CD4-positive, alpha-beta T cell (primary cell): ENCODE measurements at regions not wholly inside any gene's neighbourhood (a gene's known extent, or its start where the extent isn't known, plus 50 kb on each side); places are given as distances from the start of the nearest gene placed in this dataset.

Source experiments
- ATAC-seq: fragments of 200-7000 bp; cut with Tn5 transposase; one replicate; pipeline ENCODE4 v1.10.0; 2022; ENCODE audit warnings: mild to moderate bottlenecking; ENCODE audit not compliant: poor library complexity
- CTCF ChIA-PET: fragments of 350-600 bp; sonication (Branson Sonifier 250); formaldehyde crosslinking; loops from one replicate; lab custom pipeline; 2021; ENCODE audit warnings: antibody characterized with exemption, inconsistent platforms; lab: Charles Lee
- POLR2A ChIA-PET: fragments of 350-600 bp; sonication (Branson Sonifier 250); formaldehyde crosslinking; loops from one replicate; lab custom pipeline; 2021; ENCODE audit warnings: antibody characterized with exemption, inconsistent platforms; lab: Charles Lee
- DNase-seq, 14 experiments: peaks; one replicate each; pipeline ENCODE4 v3.0.0-alpha.2; 2013 to 2020; ENCODE audit warnings: mixed read lengths in 2 of 14
- H3K27ac ChIP-seq, 2 donors: one replicate each; pipeline versions ENCODE4 v1.5.1 to v1.7.0; 2013; ENCODE audit warnings: low read length in 2 of 2, low read depth in 1 of 2, mild to moderate bottlenecking in 1 of 2
- H3K27me3 ChIP-seq, 2 experiments: 1 replicate in 1 of 2; 2 replicates in 1 of 2; pipeline versions ENCODE4 v1.6.1 to v1.7.0; 2013; ENCODE audit warnings: low read length in 2 of 2, control low read depth in 1 of 2, mild to moderate bottlenecking in 1 of 2, moderate library complexity in 1 of 2; ENCODE audit not compliant: insufficient read depth in 2 of 2, control insufficient read depth in 1 of 2
- H3K36me3 ChIP-seq: one replicate; pipeline ENCODE4 v1.6.1; 2013; ENCODE audit warnings: low read length, control low read depth; ENCODE audit not compliant: insufficient read depth
- H3K4me1 ChIP-seq: one replicate; pipeline ENCODE4 v1.6.1; 2013; ENCODE audit warnings: low read length, control low read depth; ENCODE audit not compliant: insufficient read depth
- H3K4me3 ChIP-seq: one replicate; pipeline ENCODE4 v1.5.1; 2013; ENCODE audit warnings: mild to moderate bottlenecking, low read length, moderate library complexity
- H3K9me3 ChIP-seq, 2 experiments: 1 replicate in 1 of 2; 2 replicates in 1 of 2; pipeline versions ENCODE4 v1.6.1 to v1.7.0; 2013; ENCODE audit warnings: low read length in 2 of 2, mild to moderate bottlenecking in 2 of 2, control low read depth in 1 of 2, moderate library complexity in 1 of 2; ENCODE audit not compliant: control insufficient read depth in 1 of 2, insufficient read depth in 1 of 2
- H3K27ac Mint-ChIP-seq: one replicate; pipeline ENCODE4 v1.8.0; 2020; ENCODE audit warnings: mixed read lengths
- H3K27me3 Mint-ChIP-seq: one replicate; pipeline ENCODE4 v1.8.0; 2021; ENCODE audit warnings: mixed read lengths
- H3K36me3 Mint-ChIP-seq: one replicate; pipeline ENCODE4 v1.8.0; 2021; ENCODE audit warnings: low read depth, mixed read lengths
- H3K4me1 Mint-ChIP-seq: one replicate; pipeline ENCODE4 v1.8.0; 2021; ENCODE audit warnings: low read depth, mixed read lengths
- H3K4me3 Mint-ChIP-seq: one replicate; pipeline ENCODE4 v1.8.0; 2020; ENCODE audit warnings: mild to moderate bottlenecking, mixed read lengths
- H3K9me3 Mint-ChIP-seq: one replicate; pipeline ENCODE4 v1.8.0; 2020; ENCODE audit warnings: mixed read lengths
- CTCF ChIP-seq: fragments of 200-600 bp; IDR thresholded peaks from one replicate; pipeline ENCODE4 v1.8.0; 2022; ENCODE audit warnings: antibody characterized with exemption, mild to moderate bottlenecking
- intact Hi-C, 2 experiments: fragments of 100-400 bp; cut with DNase I in 1 of 2; cut with micrococcal nuclease in 1 of 2; formaldehyde crosslinking; loops; one replicate each; pipeline versions ENCODE4 v1.15.1 to v1.9.0; 2023 to 2025; cut with DNase I, micrococcal nuclease

- Mint-ChIP-seq H3K4me3 (no peak overlapping the region), H3K4me1 (no peaks in the 10 kb centered on the region), H3K36me3 (no peaks in the 10 kb centered on the region), H3K9me3 (peaks cover 2% of the 10 kb centered on the region), H3K27ac (no peak overlapping the region), H3K27me3 (no peaks in the 10 kb centered on the region)
- H3K4me1 ChIP-seq = no peaks in the 10 kb centered on the region
- H3K36me3 ChIP-seq = no peaks in the 10 kb centered on the region
- no peak for ATAC-seq
- TF ChIP-seq CTCF = no peak
- H3K27me3 ChIP-seq = no peaks in the 10 kb centered on the region
- no peak overlapping the region for H3K4me3 ChIP-seq
- POLR2A ChIA-PET = no interaction called here
- CTCF ChIA-PET = no interaction called here
- intact Hi-C loops = no loop called here
- no peak overlapping the region for H3K27ac ChIP-seq
- peaks cover 0 to 7% of the 10 kb centered on the region in 2 experiments for H3K9me3 ChIP-seq
- no peak for DNase-seq
Measured at GRCh38 chr2:78262713-78263375, 740.7 kb upstream of the LRRTM4 start.

- H3K27ac ChIP-seq = no peak overlapping the region
- H3K4me3 Mint-ChIP-seq = no peak overlapping the region
- intact Hi-C loops = no loop called here
- no peaks in the 10 kb centered on the region for H3K27me3 Mint-ChIP-seq
- no peaks in the 10 kb centered on the region for H3K36me3 Mint-ChIP-seq
- ATAC-seq (no peak), DNase-seq (no peak)
- no peak overlapping the region for H3K27ac Mint-ChIP-seq
- H3K4me1 Mint-ChIP-seq = no peaks in the 10 kb centered on the region
- no peak for TF ChIP-seq CTCF
- H3K36me3 ChIP-seq = no peaks in the 10 kb centered on the region
- ChIA-PET CTCF (no interaction called here), POLR2A (no interaction called here)
- H3K27me3 ChIP-seq = no peaks in the 10 kb centered on the region
- H3K4me3 ChIP-seq = no peak overlapping the region
- peaks cover 2% of the 10 kb centered on the region for H3K9me3 Mint-ChIP-seq
- no peaks in the 10 kb centered on the region for H3K4me1 ChIP-seq
- H3K9me3 ChIP-seq = peaks cover 0 to 4% of the 10 kb centered on the region in 2 experiments
Measured at GRCh38 chr2:78263571-78263970, 741.4 kb upstream of the LRRTM4 start.

- H3K27ac ChIP-seq = no peak overlapping the region
- H3K27ac Mint-ChIP-seq = no peak overlapping the region
- H3K4me1 Mint-ChIP-seq = no peaks in the 10 kb centered on the region
- peaks cover 4% of the 10 kb centered on the region for H3K9me3 Mint-ChIP-seq
- DNase-seq = no peak
- intact Hi-C loops = no loop called here
- no peaks in the 10 kb centered on the region for H3K27me3 Mint-ChIP-seq
- TF ChIP-seq CTCF = no peak
- no peak for ATAC-seq
- ChIA-PET POLR2A (no interaction called here), CTCF (no interaction called here)
- H3K27me3 ChIP-seq = no peaks in the 10 kb centered on the region
- H3K36me3 Mint-ChIP-seq = no peaks in the 10 kb centered on the region
- H3K4me3 Mint-ChIP-seq = no peak overlapping the region
- no peaks in the 10 kb centered on the region for H3K36me3 ChIP-seq
- H3K4me3 ChIP-seq = no peak overlapping the region
- H3K4me1 ChIP-seq = no peaks in the 10 kb centered on the region
- peaks cover 0 to 4% of the 10 kb centered on the region in 2 experiments for H3K9me3 ChIP-seq
Measured at GRCh38 chr2:78264130-78264529, 742.0 kb upstream of the LRRTM4 start.
